CD1c-positive myeloid dendritic cell (primary cell): ENCODE measurements at regions not wholly inside any gene's neighbourhood (a gene's known extent, or its start where the extent isn't known, plus 50 kb on each side); places are given as distances from the start of the nearest gene placed in this dataset.

Experiments
- DNase-seq: peaks from one replicate; pipeline ENCODE4 v3.0.0-alpha.2; 2016; ENCODE audit errors: extremely low spot score

DNA sequence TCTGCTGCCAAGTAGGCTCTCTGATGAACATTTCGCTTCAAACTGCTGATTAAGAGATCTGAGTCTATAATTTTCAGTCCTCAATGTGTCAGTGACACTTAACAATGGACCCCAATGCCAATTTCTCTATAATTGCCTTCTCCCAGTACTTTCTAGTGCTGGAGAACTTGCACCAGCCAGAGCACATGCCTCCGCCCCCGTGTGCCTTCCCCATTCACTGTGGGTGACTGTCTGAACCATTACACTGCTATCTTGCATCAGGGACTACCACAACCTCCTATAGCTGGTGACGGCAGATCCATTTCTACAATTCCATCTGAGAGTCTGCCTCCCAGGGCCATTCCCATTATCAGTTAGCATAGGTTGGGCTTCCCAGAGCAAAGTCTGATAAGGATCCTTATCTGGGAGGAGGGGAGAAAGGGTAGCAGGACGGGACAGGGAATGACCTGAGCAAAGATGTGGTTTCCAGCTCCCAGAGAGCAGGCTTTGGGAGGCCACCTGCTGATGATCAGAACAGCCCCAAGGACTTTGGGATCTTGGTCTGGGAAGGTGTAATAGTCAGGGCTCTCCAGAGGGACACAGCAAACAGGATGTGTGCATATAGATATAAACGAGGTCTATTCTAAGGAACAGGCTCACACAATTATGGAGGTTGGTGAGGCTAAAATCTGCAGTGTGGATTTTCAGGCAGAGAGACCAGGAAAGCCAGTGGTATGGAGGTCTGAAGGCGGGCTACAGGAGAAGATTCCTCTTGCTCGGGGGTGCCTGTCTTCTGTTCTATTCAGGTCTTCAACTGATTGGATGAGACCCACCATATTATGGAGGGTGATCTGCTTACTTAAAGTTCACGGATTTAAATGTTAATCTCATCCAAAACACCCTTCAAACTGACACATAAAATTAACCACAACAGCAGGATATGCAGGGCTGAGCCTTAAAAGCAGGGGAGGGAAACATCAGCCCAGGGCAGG, 238.2 kb downstream of the PTPRU start:
- no peak for DNase-seq

DNA sequence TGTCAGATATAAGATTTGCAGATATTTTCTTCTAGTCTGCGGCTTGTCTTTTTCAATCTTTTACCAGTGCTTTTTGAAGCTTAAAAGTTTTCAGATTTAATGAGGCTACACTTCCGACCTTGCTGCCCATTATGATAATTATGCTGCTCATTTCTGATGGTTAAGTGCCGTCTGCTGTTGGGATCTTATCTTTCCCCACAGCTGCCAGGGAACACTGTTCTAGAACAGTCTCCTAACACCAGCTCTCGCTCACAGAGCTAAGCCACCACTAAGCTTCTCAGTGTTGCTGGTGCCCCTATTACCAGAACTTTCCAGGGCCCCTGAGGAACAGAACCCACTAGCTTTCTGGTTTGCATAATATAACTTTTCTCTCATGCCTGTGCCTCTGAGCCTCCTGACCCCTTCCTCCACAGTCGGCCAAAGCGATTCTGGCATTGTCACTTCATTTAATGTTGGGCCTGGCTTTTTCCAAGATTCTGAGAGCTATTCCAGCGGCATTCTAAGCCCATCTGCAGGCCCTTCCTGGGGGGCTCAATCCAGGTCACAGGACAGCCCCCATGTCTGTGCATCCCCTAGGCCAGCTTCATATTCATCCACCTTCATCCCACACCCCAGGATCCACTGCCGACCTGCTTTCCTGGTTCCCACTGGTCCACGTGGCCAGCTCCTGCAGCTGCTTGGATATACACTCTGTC, 237.0 kb downstream of the PTPRU start:
- DNase-seq: no peak

DNA sequence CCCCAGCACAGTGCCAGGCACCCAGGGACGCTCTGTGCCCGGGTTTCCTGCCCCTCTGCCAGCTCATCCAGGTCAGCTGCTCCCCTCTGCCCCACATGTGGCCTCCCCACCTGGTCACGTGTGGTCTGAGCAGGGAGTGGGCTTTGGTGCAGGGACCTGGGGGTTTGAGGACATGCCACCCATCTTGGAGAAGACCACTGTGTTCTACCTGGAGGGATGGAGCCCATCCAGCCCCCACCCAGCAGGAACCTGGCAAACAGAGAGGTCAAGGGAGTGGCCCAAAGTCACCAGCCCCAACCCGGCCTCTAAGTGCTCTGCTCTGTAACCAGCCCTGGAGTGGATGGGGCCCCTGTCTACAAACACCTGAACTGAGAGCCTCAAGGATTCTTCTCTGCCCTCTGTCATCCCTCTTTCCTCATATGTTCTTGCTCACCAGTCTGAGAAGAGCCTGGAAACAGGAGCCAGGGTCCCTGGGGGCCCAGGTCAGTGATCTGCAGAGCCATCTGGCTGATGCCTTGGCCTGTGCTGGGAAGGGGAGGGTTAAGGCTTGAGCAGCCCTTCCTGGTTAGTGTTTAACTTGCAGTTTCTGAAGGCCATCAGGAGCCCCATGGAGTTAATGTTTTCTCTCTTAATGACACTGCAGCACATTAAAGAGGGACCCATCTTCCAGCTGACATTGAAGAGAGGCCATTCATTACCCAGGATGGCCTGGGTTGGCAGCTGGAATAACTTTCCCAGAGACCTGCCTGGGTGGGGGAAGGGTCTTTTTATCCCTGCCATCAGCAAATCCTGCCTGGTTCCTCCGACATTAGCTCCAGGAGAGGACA, 235.4 kb downstream of the PTPRU start:
- no peak for DNase-seq

DNA sequence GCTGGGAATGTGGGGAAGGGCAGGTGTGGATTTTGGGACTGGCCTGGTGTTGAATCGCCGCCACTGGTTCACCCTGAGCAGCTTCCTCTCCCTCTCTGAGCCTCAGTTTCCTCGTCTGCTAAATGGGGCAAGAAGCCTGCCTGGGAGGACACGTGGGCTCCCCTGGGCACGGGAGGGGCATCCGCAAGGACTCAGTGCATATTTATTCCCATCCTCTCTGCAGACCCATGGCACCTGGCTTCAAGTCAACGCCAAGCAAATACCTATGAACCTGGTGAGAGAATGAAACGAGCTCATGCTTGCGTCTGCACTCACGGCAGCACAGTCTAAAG, 234.4 kb downstream of the PTPRU start:
- DNase-seq: no peak

DNA sequence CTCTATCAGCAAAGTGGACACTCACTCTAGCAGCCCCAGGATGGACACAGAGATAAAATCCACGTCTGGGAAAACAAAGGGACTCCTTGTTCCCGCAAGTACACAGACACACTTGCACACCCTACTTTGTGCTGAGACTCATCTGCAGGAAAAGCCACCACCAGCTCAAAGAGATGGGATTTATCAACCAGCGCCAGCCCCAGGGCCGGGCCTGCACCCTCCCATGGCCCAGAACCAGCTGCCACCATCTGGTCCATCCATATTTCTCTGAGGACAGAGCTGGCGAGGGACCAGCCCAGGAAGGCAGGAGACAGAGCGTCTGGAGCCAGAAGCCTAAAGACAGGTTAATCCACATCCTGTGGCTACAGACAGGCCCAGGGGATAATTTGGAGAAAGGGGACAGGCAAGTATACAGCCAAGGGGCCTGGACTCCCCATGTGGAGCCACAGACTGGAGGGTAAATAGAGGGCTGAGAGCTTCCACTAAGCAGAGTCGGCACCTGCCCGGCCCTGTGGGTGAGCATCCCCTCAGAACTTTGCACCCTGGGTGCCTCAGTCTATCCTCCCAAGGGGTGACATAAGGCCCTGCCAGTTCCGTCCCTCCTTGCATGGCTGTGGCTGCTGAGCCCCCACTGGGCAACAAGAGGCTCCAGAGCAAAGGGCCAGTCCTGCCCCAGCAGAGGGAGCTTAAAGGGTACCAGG, 233.9 kb downstream of the PTPRU start:
- no peak for DNase-seq

DNA sequence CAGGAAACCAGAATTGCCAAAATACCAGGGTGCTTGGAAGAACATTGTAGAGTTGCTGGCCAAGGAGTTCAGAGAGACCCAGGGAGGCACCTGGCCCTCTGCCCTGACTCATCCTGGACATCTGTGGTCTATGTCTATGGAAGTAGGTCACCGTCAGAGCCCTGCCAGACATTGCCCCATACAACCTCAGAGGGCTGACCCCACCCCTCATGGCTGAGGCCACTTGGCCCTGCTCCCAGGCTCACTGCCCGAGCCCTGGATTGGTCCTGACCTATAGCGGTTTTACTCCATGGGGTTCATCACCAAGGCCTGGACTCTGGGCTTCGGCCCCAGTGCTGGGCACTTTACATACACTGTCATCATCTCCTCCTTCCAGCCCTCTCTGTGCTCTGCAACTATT, 233.1 kb downstream of the PTPRU start:
- DNase-seq: no peak

DNA sequence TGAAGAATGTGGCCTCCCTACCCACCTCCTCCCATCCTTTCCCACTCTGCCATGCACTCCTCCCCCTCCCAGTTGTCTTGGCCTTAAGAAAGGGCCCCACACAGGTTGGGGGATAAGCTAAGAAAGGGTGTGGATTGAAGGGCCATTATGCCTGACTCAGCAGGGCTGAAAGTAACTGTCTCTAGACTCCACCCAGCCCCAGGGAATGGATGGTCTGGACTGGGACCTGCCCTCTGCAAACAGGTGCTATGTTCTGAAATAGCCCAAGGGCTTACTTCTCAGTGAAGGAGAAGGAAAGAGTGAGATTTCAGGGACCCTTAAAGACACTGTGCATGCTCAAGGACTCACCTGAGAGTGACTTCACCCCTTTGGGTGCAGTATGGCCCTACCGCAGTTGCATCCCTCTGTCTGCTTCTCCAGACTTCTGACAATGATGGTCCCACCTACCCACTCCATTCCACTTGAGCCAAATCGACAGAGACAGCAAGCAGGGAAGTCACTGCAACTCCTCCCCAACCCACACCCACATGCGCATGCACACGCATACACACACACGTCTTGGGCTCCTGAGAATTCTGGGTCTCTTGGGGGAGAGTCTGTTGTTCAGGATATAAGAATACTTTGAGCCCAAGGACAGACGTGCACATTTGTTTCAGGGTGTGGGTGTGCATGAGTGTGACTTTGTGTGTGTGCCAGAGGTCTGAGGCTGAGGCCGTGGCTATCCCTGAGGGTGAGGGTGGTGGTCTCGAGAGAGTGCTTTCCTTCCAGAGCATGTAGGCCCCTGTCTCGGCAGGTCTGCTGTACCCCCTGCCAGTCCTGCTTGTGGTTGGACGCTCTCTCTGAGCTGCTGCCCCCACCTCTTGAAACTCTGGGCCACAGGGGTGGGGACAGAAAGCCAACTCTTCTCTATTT, 231.9 kb downstream of the PTPRU start:
- DNase-seq: no peak

DNA sequence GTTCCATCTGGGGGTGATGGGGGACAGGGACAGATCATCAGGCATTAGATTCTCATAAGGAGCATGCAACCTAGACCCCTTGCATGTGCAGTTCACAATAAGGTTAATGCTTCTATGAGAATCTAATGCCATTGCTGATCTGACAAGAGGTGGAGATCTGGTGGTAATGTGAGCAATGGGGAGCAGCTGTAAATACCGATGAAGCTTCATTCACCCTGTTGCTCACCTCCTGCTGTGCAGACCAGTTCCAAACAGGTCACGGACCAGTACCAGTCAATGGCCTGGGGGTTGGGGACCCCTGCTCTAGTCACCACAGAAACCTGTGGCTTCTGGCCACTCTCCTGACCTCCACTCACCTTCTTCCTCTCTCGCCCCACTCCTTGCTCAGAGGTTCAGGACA, 229.9 kb downstream of the PTPRU start:
- no peak for DNase-seq

DNA sequence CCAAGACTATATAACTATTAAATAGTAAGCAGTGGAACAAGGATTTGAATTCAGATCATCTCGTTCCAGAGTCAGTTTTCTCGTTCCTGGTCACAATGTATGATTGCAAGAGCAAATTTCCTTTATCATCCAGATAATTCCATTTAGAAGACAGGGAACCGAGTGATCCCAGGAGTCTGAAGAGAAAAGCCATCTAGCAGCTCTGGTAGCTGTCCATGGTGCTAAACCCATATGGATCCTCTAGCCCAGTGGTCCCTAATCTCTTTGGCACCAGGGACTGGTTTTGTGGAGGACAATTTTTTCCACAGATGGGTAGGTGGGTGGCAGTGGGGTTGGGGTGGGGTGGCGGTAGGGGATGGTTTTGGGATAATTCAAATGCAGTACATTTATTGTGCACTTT, 229.4 kb downstream of the PTPRU start:
- DNase-seq: no peak

DNA sequence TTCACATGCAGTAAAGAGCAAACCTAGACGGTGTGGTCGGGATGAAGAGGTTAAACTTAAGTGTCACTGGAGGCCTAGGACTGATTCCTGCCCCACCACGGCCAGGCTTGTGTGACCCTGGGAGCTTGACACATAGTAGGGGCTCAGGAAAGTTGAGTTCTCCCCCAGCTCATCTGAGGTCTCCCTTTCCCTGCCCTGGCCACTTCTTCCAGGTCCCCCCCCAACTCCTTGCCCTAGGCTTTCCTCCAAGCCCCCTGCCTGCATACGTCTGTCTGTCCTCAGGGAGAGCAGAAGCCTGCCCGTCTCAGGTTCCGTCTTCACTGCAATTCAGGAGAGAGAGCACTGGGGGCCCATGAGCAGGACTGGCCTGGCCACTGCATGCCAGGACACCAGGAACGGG, 225.8 kb downstream of the PTPRU start:
- DNase-seq: no peak

DNA sequence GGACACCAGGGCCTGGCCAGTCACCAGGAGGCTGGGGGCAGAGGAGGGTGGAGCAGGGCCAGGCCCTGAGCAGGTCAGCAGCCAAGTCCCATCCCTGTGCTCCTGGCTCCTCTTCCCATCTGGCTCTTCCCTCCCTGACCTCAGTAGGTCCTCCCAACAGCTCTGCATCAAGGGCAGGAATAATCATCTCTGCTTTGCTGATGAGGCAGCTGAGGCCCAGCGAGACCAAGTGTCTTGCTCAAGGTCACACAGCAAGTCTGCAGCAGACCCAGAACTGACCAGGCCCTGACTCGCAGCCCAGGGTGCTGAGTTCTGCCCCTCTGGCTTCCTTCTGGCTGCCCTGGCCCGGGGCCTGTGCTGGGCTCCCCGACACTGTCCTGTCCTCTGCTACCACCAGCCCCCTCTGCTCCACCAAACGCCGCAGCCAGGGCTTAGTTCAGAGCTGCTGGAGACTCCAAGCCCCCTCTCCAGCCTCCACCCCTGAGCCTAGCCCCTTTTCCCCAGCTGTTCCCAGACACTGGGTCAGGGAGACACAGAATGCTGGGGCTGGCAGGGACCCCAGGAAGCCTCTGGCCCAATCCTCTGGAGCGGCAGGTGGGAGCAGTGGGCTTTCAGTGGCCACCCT, 224.9 kb downstream of the PTPRU start:
- no peak for DNase-seq

DNA sequence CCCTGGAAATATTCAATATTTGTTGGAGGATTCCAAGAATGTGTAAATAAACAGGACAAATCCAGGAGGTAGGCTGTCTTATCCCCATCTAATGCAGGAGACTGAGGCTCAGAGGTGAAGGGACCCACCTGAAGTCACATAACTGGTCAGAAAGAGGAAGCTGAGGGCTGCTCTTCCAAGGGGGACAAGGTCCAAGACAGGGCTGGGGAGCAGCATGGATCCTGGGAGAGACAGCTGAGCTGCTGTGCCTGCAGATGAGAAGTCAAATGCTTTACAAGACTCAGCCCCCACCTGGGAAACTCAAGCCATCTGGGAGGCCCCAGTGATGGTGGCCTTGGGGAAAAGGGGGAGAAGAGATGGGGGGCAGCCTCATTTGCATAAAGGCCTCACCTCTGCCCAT, 224.4 kb downstream of the PTPRU start:
- DNase-seq: no peak

DNA sequence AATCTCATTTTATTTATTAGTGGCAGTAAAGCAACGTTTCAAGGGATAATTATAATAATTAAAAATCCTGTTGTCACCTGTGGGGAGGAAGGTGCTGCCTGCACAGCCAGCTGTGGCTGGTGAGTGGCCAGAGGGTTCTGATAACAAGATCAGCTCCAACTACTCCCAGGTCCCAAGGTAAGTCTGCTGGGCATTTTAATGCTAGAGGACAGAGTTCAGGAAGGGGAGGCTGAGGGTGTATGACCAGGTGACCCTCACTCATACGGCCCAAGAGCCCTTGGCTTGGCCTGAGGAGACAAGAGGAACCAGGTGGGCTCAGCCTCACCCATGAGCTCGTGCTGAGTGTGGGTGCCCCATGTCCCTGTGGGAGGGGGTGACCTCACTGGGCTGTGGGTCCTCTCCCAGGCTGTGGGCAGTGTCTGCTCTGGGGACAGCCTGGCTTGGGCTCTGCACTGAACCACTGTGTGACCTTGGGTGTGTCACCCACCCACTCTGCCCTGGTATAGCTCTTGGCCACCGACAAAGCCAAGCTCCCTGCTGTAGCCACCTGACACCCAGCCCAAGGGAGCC, 223.8 kb downstream of the PTPRU start:
- DNase-seq: no peak

DNA sequence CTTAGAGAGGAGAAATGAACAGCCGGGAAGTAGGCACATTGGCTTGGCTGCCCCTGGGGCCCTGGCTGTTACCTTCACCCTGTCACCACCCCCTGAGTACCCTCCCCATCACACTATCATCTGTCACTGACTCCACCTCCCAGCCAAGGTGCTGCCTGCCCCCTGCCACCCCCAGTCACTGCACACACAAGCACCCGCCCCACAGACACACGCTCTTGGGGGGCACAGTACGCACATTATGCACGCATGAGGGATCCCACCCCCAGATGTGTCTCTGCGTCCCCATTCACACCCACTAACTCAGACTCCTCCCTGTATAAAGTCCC, 223.3 kb downstream of the PTPRU start:
- DNase-seq: no peak

DNA sequence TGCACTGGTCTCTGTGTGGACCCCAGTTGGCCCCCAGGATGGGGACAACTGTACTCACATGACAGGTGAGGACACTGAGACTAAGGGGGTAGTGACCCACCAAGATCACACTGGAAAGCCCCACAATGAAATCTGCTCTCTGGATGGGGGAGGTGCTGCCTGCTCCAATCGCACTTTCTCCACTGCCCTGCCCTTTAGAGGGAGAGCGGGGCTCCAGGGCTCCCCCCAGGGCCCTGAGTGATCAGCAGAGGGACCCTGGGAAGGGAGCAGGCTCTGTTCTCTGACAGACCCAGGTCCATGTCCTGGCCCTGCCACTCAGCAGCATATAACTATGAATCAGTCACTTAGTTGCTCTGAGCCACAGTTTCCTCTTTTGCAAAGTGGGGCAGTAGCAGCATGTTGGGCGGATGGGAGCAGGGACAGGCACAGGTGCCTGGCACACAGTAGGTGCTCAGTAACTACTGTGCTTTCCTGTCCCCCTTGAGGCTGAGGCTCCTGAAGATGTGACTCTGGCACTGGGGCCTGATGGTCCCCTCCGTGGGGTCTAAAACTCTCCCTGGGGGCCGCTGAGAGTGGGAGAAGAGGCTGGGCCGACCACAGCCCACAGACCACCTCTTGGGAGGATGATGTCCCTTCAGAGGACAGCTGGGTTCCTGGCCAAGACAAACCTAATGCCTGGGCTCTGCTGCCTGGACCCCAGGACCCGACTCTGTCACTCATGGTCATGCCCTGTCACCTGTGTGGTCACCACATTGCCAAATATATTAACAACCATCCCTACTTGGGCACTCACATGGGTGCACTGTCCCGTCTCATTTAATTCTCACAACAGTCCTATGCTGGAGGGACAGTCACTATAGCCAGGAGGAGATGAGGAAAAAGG, 222.7 kb downstream of the PTPRU start:
- no peak for DNase-seq

DNA sequence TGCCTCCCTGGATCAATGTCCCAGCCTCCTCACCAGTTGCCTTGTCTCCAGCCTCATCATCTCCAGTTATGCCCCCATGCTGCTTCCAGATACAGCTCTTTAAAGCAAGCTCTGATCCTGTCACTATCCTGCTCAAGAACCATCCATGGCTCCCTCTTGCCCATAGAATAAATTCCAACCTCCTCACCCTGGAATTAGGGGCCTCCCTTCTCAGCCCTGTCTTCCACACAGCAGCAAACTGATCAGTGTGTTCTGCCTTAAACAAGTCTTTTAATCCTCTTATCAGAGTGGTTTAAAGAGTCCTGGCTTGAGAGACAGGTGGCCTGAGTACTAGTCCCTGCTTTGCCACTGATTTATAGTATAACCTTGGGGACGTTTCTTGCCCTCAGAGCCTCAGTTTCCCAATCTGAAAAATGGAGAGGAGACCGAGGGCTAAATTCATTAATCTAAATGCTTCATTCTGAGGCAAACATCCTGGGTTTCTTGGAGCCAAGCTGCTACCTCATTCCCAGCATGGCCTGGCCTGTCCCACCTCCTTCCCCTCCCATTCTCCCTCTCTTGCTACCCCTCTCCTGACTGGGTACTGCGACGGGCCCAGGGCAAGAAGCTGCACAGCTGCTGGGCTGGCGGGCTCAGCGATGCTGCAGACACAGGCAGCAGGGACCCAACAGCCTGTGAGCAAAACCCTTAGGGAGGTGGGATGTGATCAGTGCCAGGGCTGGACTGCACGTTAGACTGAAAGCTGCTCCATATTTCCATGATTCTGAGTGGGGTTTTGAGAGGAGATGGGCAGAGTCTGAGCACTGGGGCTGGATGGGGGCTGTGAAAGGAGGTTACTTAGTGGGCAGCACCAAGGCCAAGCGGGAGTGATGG, 221.4 kb downstream of the PTPRU start:
- no peak for DNase-seq

DNA sequence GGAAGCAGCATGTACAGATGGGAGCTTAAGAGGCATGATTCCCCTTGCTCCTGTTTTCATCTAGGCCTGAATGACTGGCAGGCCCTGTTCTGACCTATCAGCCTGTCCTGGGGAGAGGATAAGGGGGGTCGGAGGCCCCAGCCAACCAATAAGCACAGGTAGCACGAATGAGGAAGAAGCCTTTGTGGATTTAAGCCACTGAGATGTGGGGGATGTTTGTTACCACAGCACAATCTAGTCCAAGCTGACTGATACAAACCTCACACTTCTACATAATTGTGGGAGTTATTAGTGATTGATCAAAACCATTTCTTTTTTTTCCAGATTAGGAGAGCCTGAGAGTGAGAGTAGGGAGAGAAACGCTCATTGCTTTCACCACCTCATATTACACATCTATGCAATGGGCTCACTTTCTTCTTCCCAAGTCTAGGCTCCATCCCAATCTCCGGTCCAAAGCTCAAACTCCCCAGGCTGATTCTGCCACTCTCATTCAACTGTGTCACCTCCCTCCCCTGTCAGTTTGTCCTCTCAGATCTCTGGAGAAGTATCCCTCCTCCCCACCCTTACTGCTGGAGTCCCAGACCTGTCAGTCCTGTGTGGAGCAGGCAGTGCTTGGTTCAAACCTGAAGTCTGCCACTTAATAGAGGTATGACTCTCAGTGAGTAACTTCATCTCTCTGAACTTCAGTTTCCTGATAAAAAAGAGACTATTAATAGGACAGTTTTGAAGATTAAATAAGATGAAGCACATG, 220.5 kb downstream of the PTPRU start:
- no peak for DNase-seq
